Adrenal gland (tissue), 9 donors: ENCODE measurements at regions not wholly inside any gene's neighbourhood (a gene's known extent, or its start where the extent isn't known, plus 50 kb on each side); places are given as distances from the start of the nearest gene placed in this dataset.

Experiments
- DNase-seq, 7 donors: peaks; one replicate each; pipeline ENCODE4 v3.0.0-alpha.2; 2019 to 2020
- H3K27ac ChIP-seq, 5 donors: fragments of 200-600 bp; sonication (generic) in 4 of 5; 1 replicate in 3 of 5; 2 replicates in 2 of 5; pipeline versions ENCODE4 v1.5.1 to v1.8.0; 2016 to 2020; ENCODE audit warnings: mild to moderate bottlenecking in 1 of 5
- H3K27me3 ChIP-seq: fragments of 200-600 bp; 2 replicates; pipeline ENCODE4 v1.8.0; 2021
- H3K36me3 ChIP-seq, 2 donors: fragments of 200-600 bp; replicated peaks in 1 of 2; 1 replicate in 1 of 2; 2 replicates in 1 of 2; pipeline versions ENCODE4 v1.5.1 to v1.8.0; 2018 to 2022
- H3K4me1 ChIP-seq, 2 donors: fragments of 200-600 bp; replicated peaks in 1 of 2; 1 replicate in 1 of 2; 2 replicates in 1 of 2; pipeline versions ENCODE4 v1.5.1 to v1.8.0; 2018 to 2021
- H3K4me3 ChIP-seq, 4 donors: fragments of 200-600 bp; sonication (generic) in 3 of 4; one replicate each; pipeline ENCODE4 v1.5.1; 2016 to 2018
- H3K9me3 ChIP-seq, 3 donors: fragments of 200-600 bp; sonication (generic) in 1 of 3; replicated peaks in 1 of 3; 1 replicate in 2 of 3; 2 replicates in 1 of 3; pipeline versions ENCODE4 v1.5.1 to v1.8.0; 2016 to 2021
- CTCF ChIP-seq, 6 experiments: fragments of 450-650 bp in 4 of 6; fragments of 200-600 bp in 2 of 6; sonication (generic) in 1 of 6; IDR thresholded peaks; 1 replicate in 5 of 6; 2 replicates in 1 of 6; pipeline versions ENCODE4 v1.5.1 to v1.8.0; 2016 to 2021; ENCODE audit warnings: antibody characterized with exemption in 6 of 6, mild to moderate bottlenecking in 2 of 6, moderate library complexity in 1 of 6
- POLR2A ChIP-seq, 2 donors: fragments of 450-650 bp; IDR thresholded peaks; one replicate each; pipeline ENCODE4 v1.6.1; 2017; ENCODE audit warnings: antibody characterized with exemption in 2 of 2, mild to moderate bottlenecking in 2 of 2, moderate library complexity in 1 of 2
- WGBS, 4 donors: extraction: QIAGEN DNeasy Blood & Tissue Kit in 2 of 4; methylation state at CpG; one replicate each; pipeline versions ENCODE4 v1.1.5 to v1.1.7; 2013 to 2017; 5-methylcytosine and 5-hydroxymethylcytosine counted together
- intact Hi-C, 2 donors: fragments of 100-400 bp; cut with DNase I; formaldehyde crosslinking; loops; one replicate each; pipeline versions ENCODE4 v1.14.1 to v1.15.0; 2022 to 2023
- donor health status: healthy with polysubstance abuse.
- donor health status: Bipolar disorder and iron deficiency.
- donor health status: DM: yes; HTN: yes; CAD: no.
- donor health status: DM: no; HTN: no; CAD: no.
- donor health status: DM: no; HTN: no; CAD: no.

DNA sequence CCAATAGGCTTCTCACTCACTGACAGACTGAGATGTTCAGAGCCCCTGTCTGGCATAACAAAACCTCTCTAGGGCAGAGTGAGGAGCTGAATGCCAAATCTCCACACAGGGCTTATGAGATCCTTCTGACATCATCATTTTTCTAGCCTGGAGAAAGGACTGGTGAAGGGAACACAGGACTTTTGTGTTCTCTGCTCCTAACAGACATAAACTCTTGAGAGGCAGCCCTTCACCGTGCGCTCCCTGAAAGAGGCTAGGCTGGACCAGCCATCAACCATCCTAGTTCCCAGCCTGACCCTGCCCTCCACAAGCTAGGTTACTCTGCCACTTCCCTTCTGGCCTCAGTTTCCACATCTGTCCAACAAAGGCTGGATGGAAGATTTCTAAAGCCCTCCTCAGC, 141.9 kb downstream of the SUCLG1 start:
- no peaks in the 10 kb centered on the region for H3K9me3 ChIP-seq
- TF ChIP-seq POLR2A (IDR thresholded peaks at IDR 0.05) (no peak), CTCF (IDR thresholded peaks at IDR 0.05) (no peak)
- H3K36me3 ChIP-seq = no peaks in the 10 kb centered on the region
- intact Hi-C loops = no loop called here
- no peak overlapping the region for H3K27ac ChIP-seq
- no peaks in the 10 kb centered on the region for H3K4me1 ChIP-seq
- H3K4me3 ChIP-seq = no peak overlapping the region
- DNase-seq = no peak
- H3K27me3 ChIP-seq = no peaks in the 10 kb centered on the region
- 72 to 89% (median 78%) methylated on average over 2 of the region's 2 CpGs for WGBS, 4 donors

- TF ChIP-seq CTCF (IDR thresholded peaks at IDR 0.05) (peak; percentile 82 to 90 (median 85)), POLR2A (IDR thresholded peaks at IDR 0.05) (no peak)
- intact Hi-C loops = loop anchor here in 1 of 2 donors (5.0 kb wide), 1 partner anchor 288 kb away; no protein-coding TSS in a partner anchor
- Histone ChIP-seq H3K4me1 (no peaks in the 10 kb centered on the region), H3K27ac (no peak overlapping the region), H3K4me3 (no peak overlapping the region), H3K36me3 (no peaks in the 10 kb centered on the region), H3K27me3 (no peaks in the 10 kb centered on the region), H3K9me3 (no peaks in the 10 kb centered on the region)
- peak; percentile 83 to 95 (median 89) for DNase-seq
- WGBS, 4 donors = 9 to 20% (median 14%) methylated on average over 8 to 11 of the region's 11 CpGs
Observed at GRCh38 chr2:84314901-84315330, 144.2 kb downstream of the SUCLG1 start.

- H3K36me3 ChIP-seq = no peaks in the 10 kb centered on the region
- 82 to 87% (median 83%) methylated on average over 6 of the region's 6 CpGs for WGBS, 4 donors
- no peaks in the 10 kb centered on the region for H3K4me1 ChIP-seq
- TF ChIP-seq POLR2A (IDR thresholded peaks at IDR 0.05) = no peak
- TF ChIP-seq CTCF (IDR thresholded peaks at IDR 0.05) = no peak
- no peaks in the 10 kb centered on the region for H3K27me3 ChIP-seq
- intact Hi-C loops = loop anchor here in 1 of 2 donors (5.0 kb wide), 1 partner anchor 287 kb away; no protein-coding TSS in a partner anchor
- DNase-seq = no peak
- H3K27ac ChIP-seq = no peak overlapping the region
- no peaks in the 10 kb centered on the region for H3K9me3 ChIP-seq
- H3K4me3 ChIP-seq = no peak overlapping the region
Observed at GRCh38 chr2:84314250-84314649, 144.8 kb downstream of the SUCLG1 start.

- Histone ChIP-seq H3K27ac (no peak overlapping the region), H3K36me3 (no peaks in the 10 kb centered on the region), H3K27me3 (no peaks in the 10 kb centered on the region), H3K4me1 (no peaks in the 10 kb centered on the region), H3K9me3 (no peaks in the 10 kb centered on the region), H3K4me3 (no peak overlapping the region)
- intact Hi-C loops = no loop called here
- WGBS, 4 donors = 76 to 82% (median 78%) methylated on average over 2 to 3 of the region's 3 CpGs
- DNase-seq = no peak
- TF ChIP-seq CTCF (IDR thresholded peaks at IDR 0.05) = no peak
- TF ChIP-seq POLR2A (IDR thresholded peaks at IDR 0.05) = no peak
Observed at GRCh38 chr2:84309281-84309680, 149.8 kb downstream of the SUCLG1 start.
